Adrenal gland (tissue), 5 donors: ENCODE measurements at regions not wholly inside any gene's neighbourhood (a gene's known extent, or its start where the extent isn't known, plus 50 kb on each side); places are given as distances from the start of the nearest gene placed in this dataset.

Source experiments
- CTCF ChIP-seq, 6 experiments: fragments of 450-650 bp in 4 of 6; fragments of 200-600 bp in 2 of 6; sonication (generic) in 1 of 6; IDR thresholded peaks; 1 replicate in 5 of 6; 2 replicates in 1 of 6; pipeline versions ENCODE4 v1.5.1 to v1.8.0; 2016 to 2021; ENCODE audit warnings: antibody characterized with exemption in 6 of 6, mild to moderate bottlenecking in 2 of 6, moderate library complexity in 1 of 6
- POLR2A ChIP-seq, 2 donors: fragments of 450-650 bp; IDR thresholded peaks; one replicate each; pipeline ENCODE4 v1.6.1; 2017; ENCODE audit warnings: antibody characterized with exemption in 2 of 2, mild to moderate bottlenecking in 2 of 2, moderate library complexity in 1 of 2
- donor health status: DM: no; HTN: no; CAD: no.

DNA sequence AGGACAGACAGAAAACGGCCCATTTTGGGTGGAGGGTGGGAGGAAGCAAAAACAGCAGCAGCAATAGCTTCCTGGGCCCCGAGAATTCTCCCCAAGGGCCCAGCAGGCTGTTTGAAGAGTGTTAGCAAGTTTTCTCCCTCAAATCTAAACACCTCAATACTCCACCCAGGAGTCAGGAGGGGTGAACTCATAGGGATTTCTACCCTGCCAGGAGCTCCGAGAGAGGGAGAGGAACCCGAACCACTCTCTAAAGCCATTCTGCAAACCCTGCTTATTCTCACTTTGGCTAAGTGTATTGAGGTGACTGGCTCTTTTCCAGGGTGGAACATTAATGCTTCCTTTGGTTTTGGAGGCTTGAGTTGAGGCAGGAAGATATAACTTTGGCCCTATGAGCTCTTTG, 55.6 kb upstream of the PPM1J start:
- TF ChIP-seq CTCF (IDR thresholded peaks at IDR 0.05) (no peak), POLR2A (IDR thresholded peaks at IDR 0.05) (no peak)
